Astrocyte of the spinal cord (primary cell): ENCODE measurements at regions not wholly inside any gene's neighbourhood (a gene's known extent, or its start where the extent isn't known, plus 50 kb on each side); places are given as distances from the start of the nearest gene placed in this dataset.

ENCODE experiments used
- DNase-seq: peaks from one replicate; pipeline ENCODE4 v3.0.0; 2011; ENCODE audit warnings: low read depth, low spot score
- H3K4me3 ChIP-seq: 2 replicates; pipeline ENCODE4 v1.5.1; 2011; ENCODE audit warnings: low read depth, mild to moderate bottlenecking, low read length, moderate library complexity
- CTCF ChIP-seq: IDR thresholded peaks from 2 replicates; pipeline ENCODE4 v1.5.1; 2012; ENCODE audit warnings: low read depth, mild to moderate bottlenecking, low read length, inconsistent platforms
- in situ Hi-C: cut with HindIII; loops from 2 replicates; pipeline ENCODE4 v1.10.0; 2017; ENCODE audit warnings: low sequenced_read_pairs

- TF ChIP-seq CTCF, result no peak
- no peak overlapping the region for H3K4me3 ChIP-seq
- in situ Hi-C loops, result no loop called here
- DNase-seq, result no peak
Observed at GRCh38 chr5:124192716-124193115, 553.7 kb downstream of the ZNF608 start.

GRCh38 chr5:124185716-124186115 lies 560.7 kb downstream of the ZNF608 start:
- no peak for DNase-seq
- in situ Hi-C loops, result no loop called here
- TF ChIP-seq CTCF, result no peak
- H3K4me3 ChIP-seq, result no peak overlapping the region

GRCh38 chr5:124182133-124182532 lies 564.3 kb downstream of the ZNF608 start:
- H3K4me3 ChIP-seq, result no peak overlapping the region
- no peak for DNase-seq
- in situ Hi-C loops, result no loop called here
- no peak for TF ChIP-seq CTCF

- DNase-seq, result peak; percentile 65
- TF ChIP-seq CTCF, result no peak
- in situ Hi-C loops, result no loop called here
- no peak overlapping the region for H3K4me3 ChIP-seq
Observed at GRCh38 chr5:124180875-124181461, 565.5 kb downstream of the ZNF608 start.

- DNase-seq, result peak; percentile 11
- in situ Hi-C loops, result no loop called here
Observed at GRCh38 chr5:124180299-124180874, 566.1 kb downstream of the ZNF608 start.

GRCh38 chr5:124179819-124180218 lies 566.6 kb downstream of the ZNF608 start:
- DNase-seq, result peak; percentile 28
- H3K4me3 ChIP-seq, result no peak overlapping the region
- no peak for TF ChIP-seq CTCF
- in situ Hi-C loops, result no loop called here

More at GRCh38 chr5:124180299-124180874, 566.1 kb downstream of the ZNF608 start:
- H3K4me3 ChIP-seq, result no peak overlapping the region
- TF ChIP-seq CTCF, result no peak
